CD14-positive monocyte (primary cell): ENCODE measurements at regions not wholly inside any gene's neighbourhood (a gene's known extent, or its start where the extent isn't known, plus 50 kb on each side); places are given as distances from the start of the nearest gene placed in this dataset.

Source experiments
- DNase-seq, 3 donors: peaks; one replicate each; pipeline ENCODE4 v3.0.0-alpha.2; 2011 to 2022
- H2AFZ ChIP-seq: 2 replicates; pipeline ENCODE4 v1.6.0; 2012; ENCODE audit warnings: mild to moderate bottlenecking, low read depth, low read length, inconsistent platforms; ENCODE audit not compliant: insufficient read depth, poor library complexity, severe bottlenecking
- H3K27ac ChIP-seq, 2 donors: 1 replicate in 1 of 2; 2 replicates in 1 of 2; pipeline ENCODE4 v1.5.1; 2012 to 2013; ENCODE audit warnings: low read length in 2 of 2, control low read depth in 1 of 2, inconsistent platforms in 1 of 2, low read depth in 1 of 2, mild to moderate bottlenecking in 1 of 2
- H3K27me3 ChIP-seq, 2 donors: one replicate each; pipeline versions ENCODE4 v1.6.0 to v1.6.1; 2011 to 2013; ENCODE audit warnings: low read length in 2 of 2; ENCODE audit not compliant: control insufficient read depth in 2 of 2, insufficient read depth in 2 of 2
- H3K36me3 ChIP-seq, 2 donors: replicated peaks in 1 of 2; 1 replicate in 1 of 2; 2 replicates in 1 of 2; pipeline versions ENCODE4 v1.5.1 to v1.6.1; 2012 to 2013; ENCODE audit warnings: low read length in 2 of 2, control low read depth in 1 of 2, inconsistent platforms in 1 of 2, mild to moderate bottlenecking in 1 of 2; ENCODE audit not compliant: insufficient read depth in 2 of 2, control insufficient read depth in 1 of 2
- H3K4me1 ChIP-seq, 2 donors: 1 replicate in 1 of 2; 2 replicates in 1 of 2; pipeline versions ENCODE4 v1.5.1 to v1.6.1; 2012 to 2013; ENCODE audit warnings: low read length in 2 of 2, control low read depth in 1 of 2, inconsistent platforms in 1 of 2, mild to moderate bottlenecking in 1 of 2, moderate library complexity in 1 of 2; ENCODE audit not compliant: insufficient read depth in 2 of 2, control insufficient read depth in 1 of 2
- H3K4me2 ChIP-seq: replicated peaks from 2 replicates; pipeline ENCODE3; 2012; ENCODE audit warnings: low read length, moderate library complexity, mild to moderate bottlenecking; ENCODE audit not compliant: poor library complexity, severe bottlenecking; ENCODE audit errors: extremely low read depth
- H3K4me3 ChIP-seq, 3 experiments: fragments of 200-600 bp in 1 of 3; sonication (generic) in 1 of 3; replicated peaks in 1 of 3; 1 replicate in 2 of 3; 2 replicates in 1 of 3; pipeline ENCODE4 v1.5.1; 2011 to 2013; ENCODE audit warnings: low read length in 3 of 3, mild to moderate bottlenecking in 3 of 3, control low read depth in 2 of 3, low read depth in 2 of 3, inconsistent platforms in 1 of 3, moderate library complexity in 1 of 3
- H3K79me2 ChIP-seq: 2 replicates; pipeline ENCODE4 v1.6.0; 2012; ENCODE audit warnings: mild to moderate bottlenecking, control low read depth, inconsistent platforms, low read length, moderate library complexity; ENCODE audit not compliant: insufficient read depth
- H3K9ac ChIP-seq: 2 replicates; pipeline ENCODE4 v1.6.0; 2017; ENCODE audit warnings: low read length, mild to moderate bottlenecking; ENCODE audit not compliant: insufficient read depth, poor library complexity, severe bottlenecking
- H3K9me3 ChIP-seq, 2 donors: replicated peaks in 1 of 2; 1 replicate in 1 of 2; 2 replicates in 1 of 2; pipeline versions ENCODE4 v1.5.1 to v1.6.1; 2012 to 2013; ENCODE audit warnings: low read length in 2 of 2, control low read depth in 1 of 2; ENCODE audit not compliant: control insufficient read depth in 1 of 2, insufficient read depth in 1 of 2
- H4K20me1 ChIP-seq: 2 replicates; pipeline ENCODE4 v1.6.0; 2012; ENCODE audit warnings: mild to moderate bottlenecking, low read length, control low read depth, moderate library complexity; ENCODE audit not compliant: insufficient read depth
- H3K27ac Mint-ChIP-seq, 7 donors: one replicate each; pipeline ENCODE4 v1.8.0; 2020; ENCODE audit warnings: mild to moderate bottlenecking in 7 of 7, mixed read lengths in 7 of 7, moderate library complexity in 6 of 7, inconsistent platforms in 2 of 7
- H3K27me3 Mint-ChIP-seq, 3 donors: one replicate each; pipeline ENCODE4 v1.8.0; 2021 to 2022; ENCODE audit warnings: low read depth in 3 of 3, mild to moderate bottlenecking in 3 of 3, mixed read lengths in 3 of 3, moderate library complexity in 3 of 3, inconsistent platforms in 1 of 3
- H3K36me3 Mint-ChIP-seq, 2 donors: one replicate each; pipeline ENCODE4 v1.8.0; 2020; ENCODE audit warnings: mixed read lengths in 2 of 2, inconsistent platforms in 1 of 2, mild to moderate bottlenecking in 1 of 2
- H3K4me1 Mint-ChIP-seq: one replicate; pipeline ENCODE4 v1.8.0; 2020; ENCODE audit warnings: mild to moderate bottlenecking, mixed read lengths
- H3K4me3 Mint-ChIP-seq, 2 donors: one replicate each; pipeline ENCODE4 v1.8.0; 2020; ENCODE audit warnings: mild to moderate bottlenecking in 2 of 2, mixed read lengths in 2 of 2, moderate library complexity in 1 of 2
- H3K9me3 Mint-ChIP-seq, 7 donors: one replicate each; pipeline ENCODE4 v1.8.0; 2020 to 2022; ENCODE audit warnings: mixed read lengths in 7 of 7, mild to moderate bottlenecking in 6 of 7, moderate library complexity in 6 of 7, inconsistent platforms in 2 of 7
- CTCF ChIP-seq: fragments of 200-600 bp; IDR thresholded peaks from one replicate; pipeline ENCODE4 v1.8.0; 2022; ENCODE audit warnings: antibody characterized with exemption, mild to moderate bottlenecking
- WGBS: methylation state at CpG from one replicate; pipeline ENCODE4 v1.1.5; 2013; ENCODE audit warnings: missing lambda C conversion rate; ENCODE audit not compliant: insufficient coverage; 5-methylcytosine and 5-hydroxymethylcytosine counted together
- intact Hi-C, 2 donors: fragments of 100-400 bp; cut with micrococcal nuclease; formaldehyde crosslinking; loops; one replicate each; pipeline versions ENCODE4 v1.15.0 to v1.15.1; 2023

GRCh38 chr15:96412045-96412905, 81.8 kb downstream of the NR2F2 start:
- Histone ChIP-seq H3K36me3 (no peaks in the 10 kb centered on the region), H4K20me1 (no peaks in the 10 kb centered on the region), H3K79me2 (no peaks in the 10 kb centered on the region), H3K27ac (no peak overlapping the region), H2AFZ (no peak overlapping the region), H3K9me3 (peaks cover 0 to 45% of the 10 kb centered on the region in 2 donors), H3K4me1 (no peaks in the 10 kb centered on the region), H3K27me3 (peaks cover 92 to 100% of the 10 kb centered on the region in 2 donors), H3K4me2 (no peak overlapping the region), H3K4me3 (no peak overlapping the region), H3K9ac (no peak overlapping the region)
- Mint-ChIP-seq H3K9me3 (peaks cover 2 to 30% (median 18%) of the 10 kb centered on the region in 7 donors), H3K4me1 (peaks cover 2% of the 10 kb centered on the region), H3K27ac (no peak overlapping the region), H3K4me3 (peak overlapping the region in 1 of 2 donors; percentile 66), H3K36me3 (no peaks in the 10 kb centered on the region), H3K27me3 (peaks cover 94 to 98% (median 95%) of the 10 kb centered on the region in 3 donors)
- no CpG with 5 or more reads among the region's 6 CpGs for WGBS
- intact Hi-C loops, result no loop called here
- no peak for TF ChIP-seq CTCF
- DNase-seq, result no peak

GRCh38 chr15:96412906-96413231, 82.4 kb downstream of the NR2F2 start:
- H3K4me2 ChIP-seq, result no peak overlapping the region
- no peak overlapping the region for H2AFZ ChIP-seq
- intact Hi-C loops, result no loop called here
- no peak overlapping the region for H3K9ac ChIP-seq
- no peaks in the 10 kb centered on the region for H3K36me3 Mint-ChIP-seq
- peaks cover 0 to 51% of the 10 kb centered on the region in 2 donors for H3K9me3 ChIP-seq
- peaks cover 92 to 100% of the 10 kb centered on the region in 2 donors for H3K27me3 ChIP-seq
- H3K27me3 Mint-ChIP-seq, result peaks cover 94 to 98% (median 95%) of the 10 kb centered on the region in 3 donors
- H3K27ac Mint-ChIP-seq, result no peak overlapping the region
- H3K36me3 ChIP-seq, result no peaks in the 10 kb centered on the region
- H3K4me1 ChIP-seq, result no peaks in the 10 kb centered on the region
- H3K4me1 Mint-ChIP-seq, result peaks cover 2% of the 10 kb centered on the region
- no CpG with 5 or more reads among the region's 1 CpG for WGBS
- H3K79me2 ChIP-seq, result no peaks in the 10 kb centered on the region
- no peaks in the 10 kb centered on the region for H4K20me1 ChIP-seq
- no peak for DNase-seq
- no peak overlapping the region for H3K27ac ChIP-seq
- H3K4me3 Mint-ChIP-seq, result peak overlapping the region in 1 of 2 donors; percentile 42
- TF ChIP-seq CTCF, result no peak
- no peak overlapping the region for H3K4me3 ChIP-seq
- peaks cover 2 to 36% (median 17%) of the 10 kb centered on the region in 7 donors for H3K9me3 Mint-ChIP-seq
